ENCODE measurements at regions not wholly inside any gene's neighbourhood (a gene's known extent, or its start where the extent isn't known, plus 50 kb on each side); places are given as distances from the start of the nearest gene placed in this dataset.

- DNase-seq (ENCODE audit: low spot score): no peak
- FAIRE-seq: no peak
Observed at GRCh38 chrX:78493180-78493579, 165.8 kb upstream of the CYSLTR1 start.

- DNase-seq (ENCODE audit: low spot score) (no peak), FAIRE-seq (no peak)
Observed at GRCh38 chrX:78476701-78477100, 149.3 kb upstream of the CYSLTR1 start.

GRCh38 chrX:78456909-78457308, 129.5 kb upstream of the CYSLTR1 start:
- no peak for FAIRE-seq
- no peak for DNase-seq (ENCODE audit: low spot score)

GRCh38 chrX:78455901-78456300, 128.5 kb upstream of the CYSLTR1 start:
- no peak for FAIRE-seq
- peak; percentile 4 for DNase-seq (ENCODE audit: low spot score)

GRCh38 chrX:78452356-78452755, 124.9 kb upstream of the CYSLTR1 start:
- no peak for DNase-seq (ENCODE audit: low spot score)

GRCh38 chrX:78437621-78438020, 110.2 kb upstream of the CYSLTR1 start:
- DNase-seq (ENCODE audit: low spot score): no peak
- no peak for FAIRE-seq

More at GRCh38 chrX:78452356-78452755, 124.9 kb upstream of the CYSLTR1 start:
- FAIRE-seq: no peak

- DNase-seq (ENCODE audit: low spot score): no peak
- FAIRE-seq: no peak
Observed at GRCh38 chrX:78429172-78429571, 101.8 kb upstream of the CYSLTR1 start.

GRCh38 chrX:78388663-78389062, 61.3 kb upstream of the CYSLTR1 start:
- DNase-seq (ENCODE audit: low spot score): no peak
- FAIRE-seq: no peak

GRCh38 chrX:78387364-78387763, 60.0 kb upstream of the CYSLTR1 start:
- FAIRE-seq (no peak), DNase-seq (ENCODE audit: low spot score) (no peak)

GRCh38 chrX:78384486-78384885, 57.1 kb upstream of the CYSLTR1 start:
- DNase-seq (ENCODE audit: low spot score) (no peak), FAIRE-seq (no peak)

- DNase-seq (ENCODE audit: low spot score): no peak
- no peak for FAIRE-seq
Observed at GRCh38 chrX:78383594-78383993, 56.2 kb upstream of the CYSLTR1 start.

GRCh38 chrX:78378476-78379115, 51.2 kb upstream of the CYSLTR1 start:
- DNase-seq (ENCODE audit: low spot score) (no peak), FAIRE-seq (no peak)
